ENCODE measurements at regions not wholly inside any gene's neighbourhood (a gene's known extent, or its start where the extent isn't known, plus 50 kb on each side); places are given as distances from the start of the nearest gene placed in this dataset.
A peak's percentile ranks its signal among the peaks of the same experiment; 100 is the strongest.

DNA sequence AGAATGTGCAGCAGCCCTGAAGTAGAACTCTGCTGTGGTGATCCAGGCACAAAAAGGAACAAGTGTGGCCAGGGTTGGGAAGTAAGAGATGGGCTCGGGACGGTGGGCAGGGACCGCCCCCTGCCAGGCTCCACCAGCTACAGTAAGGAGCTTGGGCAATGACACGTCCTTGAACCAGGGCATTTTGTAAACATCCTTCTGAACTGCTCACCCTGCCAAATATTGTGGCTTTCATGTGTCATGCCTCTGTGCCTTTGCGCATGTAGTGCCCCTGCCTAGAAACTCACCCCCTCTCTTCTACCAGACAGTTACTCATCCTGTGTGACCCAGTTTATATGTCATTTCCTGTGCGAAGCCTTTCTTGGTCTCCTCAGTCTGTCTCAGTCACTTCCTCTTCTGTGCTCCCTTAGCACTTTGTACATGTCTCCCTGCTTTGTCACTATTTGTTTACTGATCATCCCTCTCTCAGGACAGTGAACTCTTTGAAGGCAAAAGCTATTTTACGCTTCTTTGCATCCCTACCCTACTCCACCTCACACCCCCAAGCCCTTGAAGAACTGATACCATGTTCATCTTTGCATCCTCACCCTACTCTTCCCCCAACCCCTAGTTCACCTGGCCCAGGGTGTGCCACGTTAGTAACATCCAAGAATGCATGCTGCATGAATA, 108.9 kb upstream of the PLEKHG7 start:
- TF ChIP-seq, protein P1, sequence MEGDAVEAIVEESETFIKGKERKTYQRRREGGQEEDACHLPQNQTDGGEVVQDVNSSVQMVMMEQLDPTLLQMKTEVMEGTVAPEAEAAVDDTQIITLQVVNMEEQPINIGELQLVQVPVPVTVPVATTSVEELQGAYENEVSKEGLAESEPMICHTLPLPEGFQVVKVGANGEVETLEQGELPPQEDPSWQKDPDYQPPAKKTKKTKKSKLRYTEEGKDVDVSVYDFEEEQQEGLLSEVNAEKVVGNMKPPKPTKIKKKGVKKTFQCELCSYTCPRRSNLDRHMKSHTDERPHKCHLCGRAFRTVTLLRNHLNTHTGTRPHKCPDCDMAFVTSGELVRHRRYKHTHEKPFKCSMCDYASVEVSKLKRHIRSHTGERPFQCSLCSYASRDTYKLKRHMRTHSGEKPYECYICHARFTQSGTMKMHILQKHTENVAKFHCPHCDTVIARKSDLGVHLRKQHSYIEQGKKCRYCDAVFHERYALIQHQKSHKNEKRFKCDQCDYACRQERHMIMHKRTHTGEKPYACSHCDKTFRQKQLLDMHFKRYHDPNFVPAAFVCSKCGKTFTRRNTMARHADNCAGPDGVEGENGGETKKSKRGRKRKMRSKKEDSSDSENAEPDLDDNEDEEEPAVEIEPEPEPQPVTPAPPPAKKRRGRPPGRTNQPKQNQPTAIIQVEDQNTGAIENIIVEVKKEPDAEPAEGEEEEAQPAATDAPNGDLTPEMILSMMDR (IDR thresholded peaks at IDR 0.05): no peak
- TF ChIP-seq POLR2AphosphoS5 (IDR thresholded peaks at IDR 0.05) (peak in 1 of 2 donors; percentile 33), POLR2A (IDR thresholded peaks at IDR 0.05; ENCODE audit: low read depth) (no peak), EP300 (IDR thresholded peaks at IDR 0.05) (no peak)
